Stomach (tissue), 8 donors: ENCODE measurements at regions not wholly inside any gene's neighbourhood (a gene's known extent, or its start where the extent isn't known, plus 50 kb on each side); places are given as distances from the start of the nearest gene placed in this dataset.

ENCODE experiments used
- DNase-seq, 2 donors: peaks; one replicate each; pipeline versions ENCODE4 v3.0.0 to v3.0.0-alpha.2; 2013 to 2019
- H3K27ac ChIP-seq, 5 donors: fragments of 200-600 bp in 4 of 5; sonication (generic) in 4 of 5; one replicate each; pipeline ENCODE4 v1.5.1; 2013 to 2019; ENCODE audit warnings: mild to moderate bottlenecking in 1 of 5, moderate library complexity in 1 of 5
- H3K27me3 ChIP-seq, 3 donors: fragments of 200-600 bp; sonication (generic); one replicate each; pipeline ENCODE4 v1.5.1; 2017 to 2019; ENCODE audit warnings: mixed run types in 1 of 3
- H3K36me3 ChIP-seq, 4 donors: fragments of 200-600 bp; sonication (generic); 1 replicate in 3 of 4; 2 replicates in 1 of 4; pipeline ENCODE4 v1.5.1; 2016 to 2019
- H3K4me1 ChIP-seq, 4 donors: fragments of 200-600 bp; sonication (generic); one replicate each; pipeline ENCODE4 v1.5.1; 2016 to 2019
- H3K4me3 ChIP-seq, 4 donors: fragments of 200-600 bp; sonication (generic) in 3 of 4; one replicate each; pipeline ENCODE4 v1.5.1; 2016 to 2019; ENCODE audit warnings: mild to moderate bottlenecking in 1 of 4
- H3K9me3 ChIP-seq, 4 donors: fragments of 200-600 bp; sonication (generic); one replicate each; pipeline ENCODE4 v1.5.1; 2016 to 2019
- CTCF ChIP-seq, 7 experiments: fragments of 450-650 bp in 4 of 7; fragments of 200-600 bp in 3 of 7; sonication (generic) in 3 of 7; IDR thresholded peaks; one replicate each; pipeline ENCODE4 v1.5.1; 2016 to 2019; ENCODE audit warnings: antibody characterized with exemption in 7 of 7, control low read depth in 2 of 7, mild to moderate bottlenecking in 1 of 7
- EP300 ChIP-seq: sonication (generic); formaldehyde crosslinking; IDR thresholded peaks from one replicate; pipeline ENCODE4 v1.6.1; 2017; ENCODE audit warnings: antibody characterized with exemption
- POLR2A ChIP-seq, 4 donors: fragments of 450-650 bp; IDR thresholded peaks; one replicate each; pipeline ENCODE4 v1.6.1; 2016; ENCODE audit warnings: antibody characterized with exemption in 4 of 4, control low read depth in 2 of 4, mild to moderate bottlenecking in 1 of 4, moderate library complexity in 1 of 4
- POLR2AphosphoS5 ChIP-seq, 3 donors: sonication (generic); formaldehyde crosslinking; IDR thresholded peaks; one replicate each; pipeline ENCODE4 v1.6.1; 2016; ENCODE audit warnings: antibody characterized with exemption in 3 of 3
- WGBS, 5 donors: extraction: QIAGEN DNeasy Blood & Tissue Kit in 3 of 5; methylation state at CpG; one replicate each; pipeline versions ENCODE4 v1.1.5 to v1.1.7; 2013 to 2018; 5-methylcytosine and 5-hydroxymethylcytosine counted together
- intact Hi-C: fragments of 100-400 bp; cut with DNase I; formaldehyde crosslinking; loops from one replicate; pipeline ENCODE4 v1.15.1; 2023; ENCODE audit warnings: low total_unique reads
- donor health status: healthy with polysubstance abuse.
- donor health status: Bipolar disorder and iron deficiency.
- donor health status: healthy.

- Histone ChIP-seq H3K4me3 (no peak overlapping the region), H3K9me3 (no peaks in the 10 kb centered on the region), H3K36me3 (no peaks in the 10 kb centered on the region), H3K27me3 (no peaks in the 10 kb centered on the region), H3K4me1 (no peaks in the 10 kb centered on the region), H3K27ac (no peak overlapping the region)
- intact Hi-C loops, result no loop called here
- DNase-seq, result no peak
- TF ChIP-seq POLR2AphosphoS5 (IDR thresholded peaks at IDR 0.05) (no peak), CTCF (IDR thresholded peaks at IDR 0.05) (no peak), POLR2A (IDR thresholded peaks at IDR 0.05) (no peak), EP300 (no peak)
- 65 to 77% (median 75%) methylated on average over 6 of the region's 6 CpGs for WGBS, 5 donors
Measured at GRCh38 chr9:32844259-32844658, 60.9 kb downstream of the TMEM215 start.

- intact Hi-C loops, result no loop called here
- Histone ChIP-seq H3K4me1 (no peaks in the 10 kb centered on the region), H3K36me3 (no peaks in the 10 kb centered on the region), H3K4me3 (no peak overlapping the region), H3K27ac (no peak overlapping the region), H3K27me3 (no peaks in the 10 kb centered on the region), H3K9me3 (no peaks in the 10 kb centered on the region)
- WGBS, 5 donors, result 79 to 90% (median 82%) methylated on average over 3 of the region's 3 CpGs
- no peak for DNase-seq
- TF ChIP-seq EP300, result no peak
- TF ChIP-seq CTCF (IDR thresholded peaks at IDR 0.05), result no peak
- TF ChIP-seq POLR2AphosphoS5 (IDR thresholded peaks at IDR 0.05), result no peak
- no peak for TF ChIP-seq POLR2A (IDR thresholded peaks at IDR 0.05)
Measured at GRCh38 chr9:32854271-32854670, 70.9 kb downstream of the TMEM215 start.

- intact Hi-C loops, result no loop called here
- no peaks in the 10 kb centered on the region for H3K9me3 ChIP-seq
- no peak overlapping the region for H3K27ac ChIP-seq
- no peak overlapping the region for H3K4me3 ChIP-seq
- DNase-seq, result no peak
- WGBS, 5 donors, result 60 to 77% (median 66%) methylated on average over 5 of the region's 5 CpGs
- H3K4me1 ChIP-seq, result no peaks in the 10 kb centered on the region
- H3K36me3 ChIP-seq, result no peaks in the 10 kb centered on the region
- H3K27me3 ChIP-seq, result no peaks in the 10 kb centered on the region
- no peak for TF ChIP-seq POLR2AphosphoS5 (IDR thresholded peaks at IDR 0.05)
- TF ChIP-seq POLR2A (IDR thresholded peaks at IDR 0.05), result no peak
- no peak for TF ChIP-seq CTCF (IDR thresholded peaks at IDR 0.05)
- TF ChIP-seq EP300, result no peak
Measured at GRCh38 chr9:32855752-32856151, 72.4 kb downstream of the TMEM215 start.

- Histone ChIP-seq H3K27ac (no peak overlapping the region), H3K27me3 (no peaks in the 10 kb centered on the region), H3K4me1 (no peaks in the 10 kb centered on the region), H3K36me3 (no peaks in the 10 kb centered on the region), H3K4me3 (no peak overlapping the region), H3K9me3 (no peaks in the 10 kb centered on the region)
- TF ChIP-seq POLR2AphosphoS5 (IDR thresholded peaks at IDR 0.05), result no peak
- TF ChIP-seq POLR2A (IDR thresholded peaks at IDR 0.05), result no peak
- TF ChIP-seq EP300, result no peak
- no peak for TF ChIP-seq CTCF (IDR thresholded peaks at IDR 0.05)
- DNase-seq, result no peak
- intact Hi-C loops, result no loop called here
- WGBS, 5 donors, result 57 to 71% (median 63%) methylated on average over 5 of the region's 5 CpGs
Measured at GRCh38 chr9:32863291-32863690, 80.0 kb downstream of the TMEM215 start.
